GM23338 (cell line): ENCODE measurements at regions not wholly inside any gene's neighbourhood (a gene's known extent, or its start where the extent isn't known, plus 50 kb on each side); places are given as distances from the start of the nearest gene placed in this dataset.
"Not testable (repeated sequence)": the region's sequence is repeated elsewhere in the genome, so short reads cannot be mapped to it uniquely, and the experiment has no call there.

Experiments used
- ATAC-seq: fragments of 200-7000 bp; cut with Tn5 transposase; 3 replicates; pipeline ENCODE4 v1.9.1; 2020
- DNase-seq: peaks from one replicate; pipeline ENCODE4 v3.0.0-alpha.2; 2015; ENCODE audit warnings: low spot score
- H2AFZ ChIP-seq: fragments of 200-600 bp; sonication (generic); 2 replicates; pipeline ENCODE4 v1.8.0; 2016; ENCODE audit warnings: antibody characterized with exemption, mild to moderate bottlenecking, moderate library complexity
- H3F3A ChIP-seq: fragments of 200-600 bp; sonication (generic); replicated peaks from 2 replicates; pipeline ENCODE4 v1.8.0; 2017; ENCODE audit warnings: antibody characterized with exemption, mixed run types, low read depth
- H3K27ac ChIP-seq: fragments of 200-600 bp; sonication (generic); 2 replicates; pipeline ENCODE4 v1.6.1; 2016; ENCODE audit warnings: low read depth
- H3K27me3 ChIP-seq: fragments of 200-600 bp; sonication (generic); 2 replicates; pipeline ENCODE4 v1.8.0; 2016; ENCODE audit warnings: mild to moderate bottlenecking, mixed run types, moderate library complexity; ENCODE audit not compliant: insufficient read depth
- H3K36me3 ChIP-seq: fragments of 200-600 bp; sonication (generic); 2 replicates; pipeline ENCODE4 v1.8.0; 2016; ENCODE audit warnings: mild to moderate bottlenecking; ENCODE audit not compliant: insufficient read depth
- H3K4me1 ChIP-seq: fragments of 200-600 bp; sonication (generic); 2 replicates; pipeline ENCODE4 v1.8.0; 2016; ENCODE audit warnings: mild to moderate bottlenecking, moderate library complexity; ENCODE audit not compliant: insufficient read depth
- H3K4me2 ChIP-seq: fragments of 200-600 bp; sonication (generic); 2 replicates; pipeline ENCODE4 v1.7.1; 2017; ENCODE audit warnings: mixed run types
- H3K4me3 ChIP-seq: fragments of 200-600 bp; sonication (generic); 2 replicates; pipeline ENCODE4 v1.6.1; 2016; ENCODE audit warnings: mixed run types
- H3K79me2 ChIP-seq: fragments of 200-600 bp; sonication (generic); replicated peaks from 2 replicates; pipeline ENCODE4 v1.8.0; 2017; ENCODE audit warnings: mild to moderate bottlenecking; ENCODE audit not compliant: insufficient read depth
- H3K9me2 ChIP-seq: fragments of 200-600 bp; sonication (generic); 2 replicates; pipeline ENCODE4 v1.8.0; 2017; ENCODE audit not compliant: insufficient read depth
- H4K20me1 ChIP-seq: fragments of 200-600 bp; sonication (generic); replicated peaks from 2 replicates; pipeline ENCODE4 v1.8.0; 2017; ENCODE audit warnings: mild to moderate bottlenecking; ENCODE audit not compliant: insufficient read depth
- H3K27ac Mint-ChIP-seq: 2 replicates; pipeline ENCODE4 v1.8.0; 2020; ENCODE audit warnings: inconsistent platforms, mild to moderate bottlenecking, moderate library complexity, mixed read lengths
- H3K27me3 Mint-ChIP-seq: 3 replicates; pipeline ENCODE4 v1.8.0; 2022; ENCODE audit warnings: low read depth, mild to moderate bottlenecking, moderate library complexity, mixed read lengths, inconsistent platforms; ENCODE audit not compliant: insufficient read depth, poor library complexity
- H3K36me3 Mint-ChIP-seq: 3 replicates; pipeline ENCODE4 v1.8.0; 2021; ENCODE audit warnings: low read depth, mild to moderate bottlenecking, inconsistent platforms, moderate library complexity, mixed read lengths
- H3K4me1 Mint-ChIP-seq: 3 replicates; pipeline ENCODE4 v1.8.0; 2020; ENCODE audit warnings: mild to moderate bottlenecking, inconsistent platforms, mixed read lengths
- H3K4me3 Mint-ChIP-seq: 3 replicates; pipeline ENCODE4 v1.8.0; 2021; ENCODE audit warnings: moderate library complexity, mild to moderate bottlenecking, inconsistent platforms, mixed read lengths
- H3K9me3 Mint-ChIP-seq: 3 replicates; pipeline ENCODE4 v1.8.0; 2020; ENCODE audit warnings: moderate library complexity, mild to moderate bottlenecking, inconsistent platforms, mixed read lengths
- EZH2 ChIP-seq: fragments of 200-600 bp; sonication (generic); IDR thresholded peaks from one replicate; pipeline ENCODE4 v1.8.0; 2017; ENCODE audit warnings: antibody characterized with exemption, mild to moderate bottlenecking, low read depth; ENCODE audit not compliant: unreplicated experiment
- JUNB ChIP-seq: IDR thresholded peaks from one replicate; pipeline ENCODE4 v1.6.1; 2016; ENCODE audit warnings: antibody characterized with exemption; ENCODE audit not compliant: unreplicated experiment
- NANOG ChIP-seq: IDR thresholded peaks from 2 replicates; pipeline ENCODE4 v1.6.1; 2016; ENCODE audit warnings: antibody characterized with exemption, borderline replicate concordance
- STAT1 ChIP-seq: IDR thresholded peaks from one replicate; pipeline ENCODE4 v1.6.1; 2016; ENCODE audit warnings: antibody characterized with exemption; ENCODE audit not compliant: unreplicated experiment
- ZNF331 ChIP-seq: fragments of 250-450 bp; sonication (Bioruptor Pico); IDR thresholded peaks from 2 replicates; pipeline ENCODE4 v1.5.0; 2020; ENCODE audit warnings: low read depth, mild to moderate bottlenecking, moderate library complexity
- ZNF462 ChIP-seq: fragments of 250-450 bp; sonication (Bioruptor Pico); IDR thresholded peaks from 2 replicates; pipeline ENCODE4 v1.5.0; 2020; ENCODE audit warnings: mild to moderate bottlenecking, moderate library complexity

- Histone ChIP-seq H3K27ac (no peak overlapping the region), H3K27me3 (no peaks in the 10 kb centered on the region), H3K36me3 (no peaks in the 10 kb centered on the region), H3K4me1 (no peaks in the 10 kb centered on the region), H3K79me2 (no peaks in the 10 kb centered on the region), H3K9me2 (no peaks in the 10 kb centered on the region), H3K4me2 (no peak overlapping the region), H4K20me1 (no peaks in the 10 kb centered on the region), H2AFZ (no peak overlapping the region), H3K4me3 (no peak overlapping the region), H3F3A (no peaks in the 10 kb centered on the region)
- peaks cover 3% of the 10 kb centered on the region for H3K27me3 Mint-ChIP-seq
- DNase-seq (no peak), ATAC-seq (no peak)
- H3K4me3 Mint-ChIP-seq, result no peak overlapping the region
- TF ChIP-seq ZNF462 (CRISPR knock-in tag) (no peak), STAT1 (no peak), EZH2 (no peak), NANOG (no peak), JUNB (no peak), ZNF331 (CRISPR knock-in tag) (no peak)
- no peak overlapping the region for H3K27ac Mint-ChIP-seq
- H3K36me3 Mint-ChIP-seq, result no peaks in the 10 kb centered on the region
- no peaks in the 10 kb centered on the region for H3K9me3 Mint-ChIP-seq
- H3K4me1 Mint-ChIP-seq, result peaks cover 4% of the 10 kb centered on the region; the same call in 1 of the 3 replicates
These were observed 112.1 kb upstream of the MRPS22 start for GRCh38 chr3:139231555-139232281.

- ATAC-seq, result not testable (repeated sequence)
These were observed 111.5 kb upstream of the MRPS22 start for GRCh38 chr3:139232341-139232740.

More at GRCh38 chr3:139232341-139232740, 111.5 kb upstream of the MRPS22 start:
- H3K27me3 ChIP-seq, H3K27ac Mint-ChIP-seq, H3K36me3 ChIP-seq, H2AFZ ChIP-seq, H3K4me1 ChIP-seq, H3K4me1 Mint-ChIP-seq, H3K4me3 ChIP-seq, H3K36me3 Mint-ChIP-seq, H3K79me2 ChIP-seq, H3K4me2 ChIP-seq, H3F3A ChIP-seq, DNase-seq, H3K4me3 Mint-ChIP-seq, H3K27ac ChIP-seq, H3K27me3 Mint-ChIP-seq, H3K9me2 ChIP-seq, H4K20me1 ChIP-seq, H3K9me3 Mint-ChIP-seq: not testable (repeated sequence)
